ENCODE measurements at regions not wholly inside any gene's neighbourhood (a gene's known extent, or its start where the extent isn't known, plus 50 kb on each side); places are given as distances from the start of the nearest gene placed in this dataset.

DNA sequence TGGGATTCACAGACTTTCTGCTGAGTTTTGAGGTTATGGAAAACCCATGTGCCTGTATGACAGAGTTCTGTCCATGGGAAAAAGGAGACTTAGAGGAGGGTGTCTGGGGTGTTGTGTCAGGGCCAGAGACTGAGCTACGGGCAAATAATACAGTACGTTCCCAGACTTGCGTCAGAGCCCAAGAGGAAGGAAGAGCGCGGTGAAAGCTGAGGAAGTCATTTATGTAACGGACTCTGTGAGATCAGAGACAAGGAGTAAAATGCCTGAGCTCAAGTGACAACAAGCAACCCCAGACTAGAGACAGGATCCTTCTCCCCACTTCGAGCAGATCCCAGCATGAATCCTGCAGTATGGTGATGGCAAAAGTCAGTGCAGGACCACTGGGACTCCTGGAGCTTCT, 368.6 kb upstream of the MCTP2 start:
- no peak for TF ChIP-seq ZFX (IDR thresholded peaks at IDR 0.05)
- TF ChIP-seq, protein P1, sequence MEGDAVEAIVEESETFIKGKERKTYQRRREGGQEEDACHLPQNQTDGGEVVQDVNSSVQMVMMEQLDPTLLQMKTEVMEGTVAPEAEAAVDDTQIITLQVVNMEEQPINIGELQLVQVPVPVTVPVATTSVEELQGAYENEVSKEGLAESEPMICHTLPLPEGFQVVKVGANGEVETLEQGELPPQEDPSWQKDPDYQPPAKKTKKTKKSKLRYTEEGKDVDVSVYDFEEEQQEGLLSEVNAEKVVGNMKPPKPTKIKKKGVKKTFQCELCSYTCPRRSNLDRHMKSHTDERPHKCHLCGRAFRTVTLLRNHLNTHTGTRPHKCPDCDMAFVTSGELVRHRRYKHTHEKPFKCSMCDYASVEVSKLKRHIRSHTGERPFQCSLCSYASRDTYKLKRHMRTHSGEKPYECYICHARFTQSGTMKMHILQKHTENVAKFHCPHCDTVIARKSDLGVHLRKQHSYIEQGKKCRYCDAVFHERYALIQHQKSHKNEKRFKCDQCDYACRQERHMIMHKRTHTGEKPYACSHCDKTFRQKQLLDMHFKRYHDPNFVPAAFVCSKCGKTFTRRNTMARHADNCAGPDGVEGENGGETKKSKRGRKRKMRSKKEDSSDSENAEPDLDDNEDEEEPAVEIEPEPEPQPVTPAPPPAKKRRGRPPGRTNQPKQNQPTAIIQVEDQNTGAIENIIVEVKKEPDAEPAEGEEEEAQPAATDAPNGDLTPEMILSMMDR (conservative IDR thresholded peaks at IDR 0.05) = no peak

All from C4-2B (cell line).